ENCODE measurements at regions not wholly inside any gene's neighbourhood (a gene's known extent, or its start where the extent isn't known, plus 50 kb on each side); places are given as distances from the start of the nearest gene placed in this dataset.

DNA sequence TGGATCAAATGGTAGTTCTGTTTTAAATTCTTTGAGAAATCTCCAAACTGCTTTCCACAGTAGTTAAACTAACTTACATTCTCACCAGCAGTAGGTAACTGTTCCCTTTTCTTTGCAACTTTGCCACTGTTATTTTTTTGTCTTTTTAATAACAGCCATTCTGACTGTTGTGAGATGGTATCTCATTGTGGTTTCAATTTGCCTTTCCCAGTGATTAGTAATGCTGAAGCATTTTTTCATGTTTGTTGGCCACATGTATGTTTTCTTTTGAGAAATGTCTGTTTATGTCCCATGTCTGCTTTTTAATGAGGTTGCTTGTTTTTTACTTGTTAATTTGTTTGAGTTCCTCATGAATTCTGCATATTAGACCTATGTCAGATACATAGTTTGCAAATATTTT, 198.8 kb downstream of the RAB28 start (continued):
- no peak for TF ChIP-seq RORB (CRISPR knock-in tag; IDR thresholded peaks at IDR 0.05)
- TF ChIP-seq, protein P1, sequence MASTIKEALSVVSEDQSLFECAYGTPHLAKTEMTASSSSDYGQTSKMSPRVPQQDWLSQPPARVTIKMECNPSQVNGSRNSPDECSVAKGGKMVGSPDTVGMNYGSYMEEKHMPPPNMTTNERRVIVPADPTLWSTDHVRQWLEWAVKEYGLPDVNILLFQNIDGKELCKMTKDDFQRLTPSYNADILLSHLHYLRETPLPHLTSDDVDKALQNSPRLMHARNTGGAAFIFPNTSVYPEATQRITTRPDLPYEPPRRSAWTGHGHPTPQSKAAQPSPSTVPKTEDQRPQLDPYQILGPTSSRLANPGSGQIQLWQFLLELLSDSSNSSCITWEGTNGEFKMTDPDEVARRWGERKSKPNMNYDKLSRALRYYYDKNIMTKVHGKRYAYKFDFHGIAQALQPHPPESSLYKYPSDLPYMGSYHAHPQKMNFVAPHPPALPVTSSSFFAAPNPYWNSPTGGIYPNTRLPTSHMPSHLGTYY (CRISPR knock-in tag; IDR thresholded peaks at IDR 0.05), result no peak
- TF ChIP-seq ZNF423 (CRISPR knock-in tag; IDR thresholded peaks at IDR 0.05), result no peak

DNA sequence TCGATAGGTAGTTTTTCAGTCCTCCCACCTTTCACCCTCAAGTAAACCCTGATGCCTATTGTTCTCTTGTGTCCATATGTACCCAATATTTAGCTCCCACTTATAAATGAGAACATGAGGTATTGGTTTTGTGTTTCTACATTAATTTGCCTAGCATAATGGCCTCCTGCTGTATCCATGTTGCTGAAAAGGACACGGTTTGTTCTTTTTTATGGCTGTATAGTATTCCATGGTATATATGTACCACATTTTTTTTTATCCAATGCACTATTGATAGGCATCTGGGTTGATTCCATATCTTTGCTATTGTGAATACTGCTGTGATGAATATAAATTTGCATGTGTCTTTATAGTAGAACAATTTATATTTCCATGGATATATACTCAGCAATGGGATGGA, 199.2 kb downstream of the RAB28 start:
- ATAC-seq (no peak), DNase-seq (ENCODE audit: low spot score) (no peak)
- H3K27ac Mint-ChIP-seq, result no peak overlapping the region
- H3K4me3 Mint-ChIP-seq, result no peak overlapping the region
- ChIA-PET CTCF (no interaction called here), POLR2A (no interaction called here)
- H3K27me3 Mint-ChIP-seq (ENCODE audit: low read depth), result no peaks in the 10 kb centered on the region
- no peaks in the 10 kb centered on the region for H3K4me1 Mint-ChIP-seq
- H3K9me3 Mint-ChIP-seq, result peaks cover 47% of the 10 kb centered on the region
- H3K36me3 Mint-ChIP-seq, result peaks cover 7% of the 10 kb centered on the region
- TF ChIP-seq TP53 (CRISPR knock-in tag; IDR thresholded peaks at IDR 0.05) (no peak), FOXP1 (CRISPR knock-in tag; IDR thresholded peaks at IDR 0.05; ENCODE audit: borderline replicate concordance) (no peak), ZBTB21 (CRISPR knock-in tag; IDR thresholded peaks at IDR 0.05; ENCODE audit: borderline replicate concordance) (no peak), SMAD3 (CRISPR knock-in tag; IDR thresholded peaks at IDR 0.05; ENCODE audit: borderline replicate concordance) (no peak), ZNF138 (CRISPR knock-in tag; conservative IDR thresholded peaks at IDR 0.05) (no peak)
- TF ChIP-seq, protein P2, sequence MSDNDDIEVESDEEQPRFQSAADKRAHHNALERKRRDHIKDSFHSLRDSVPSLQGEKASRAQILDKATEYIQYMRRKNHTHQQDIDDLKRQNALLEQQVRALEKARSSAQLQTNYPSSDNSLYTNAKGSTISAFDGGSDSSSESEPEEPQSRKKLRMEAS (CRISPR knock-in tag; IDR thresholded peaks at IDR 0.05), result no peak
- TF ChIP-seq, protein P3, sequence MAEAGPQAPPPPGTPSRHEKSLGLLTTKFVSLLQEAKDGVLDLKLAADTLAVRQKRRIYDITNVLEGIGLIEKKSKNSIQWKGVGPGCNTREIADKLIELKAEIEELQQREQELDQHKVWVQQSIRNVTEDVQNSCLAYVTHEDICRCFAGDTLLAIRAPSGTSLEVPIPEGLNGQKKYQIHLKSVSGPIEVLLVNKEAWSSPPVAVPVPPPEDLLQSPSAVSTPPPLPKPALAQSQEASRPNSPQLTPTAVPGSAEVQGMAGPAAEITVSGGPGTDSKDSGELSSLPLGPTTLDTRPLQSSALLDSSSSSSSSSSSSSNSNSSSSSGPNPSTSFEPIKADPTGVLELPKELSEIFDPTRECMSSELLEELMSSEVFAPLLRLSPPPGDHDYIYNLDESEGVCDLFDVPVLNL (CRISPR knock-in tag; IDR thresholded peaks at IDR 0.05; ENCODE audit: borderline replicate concordance, low read depth), result no peak
- TF ChIP-seq, protein P4, sequence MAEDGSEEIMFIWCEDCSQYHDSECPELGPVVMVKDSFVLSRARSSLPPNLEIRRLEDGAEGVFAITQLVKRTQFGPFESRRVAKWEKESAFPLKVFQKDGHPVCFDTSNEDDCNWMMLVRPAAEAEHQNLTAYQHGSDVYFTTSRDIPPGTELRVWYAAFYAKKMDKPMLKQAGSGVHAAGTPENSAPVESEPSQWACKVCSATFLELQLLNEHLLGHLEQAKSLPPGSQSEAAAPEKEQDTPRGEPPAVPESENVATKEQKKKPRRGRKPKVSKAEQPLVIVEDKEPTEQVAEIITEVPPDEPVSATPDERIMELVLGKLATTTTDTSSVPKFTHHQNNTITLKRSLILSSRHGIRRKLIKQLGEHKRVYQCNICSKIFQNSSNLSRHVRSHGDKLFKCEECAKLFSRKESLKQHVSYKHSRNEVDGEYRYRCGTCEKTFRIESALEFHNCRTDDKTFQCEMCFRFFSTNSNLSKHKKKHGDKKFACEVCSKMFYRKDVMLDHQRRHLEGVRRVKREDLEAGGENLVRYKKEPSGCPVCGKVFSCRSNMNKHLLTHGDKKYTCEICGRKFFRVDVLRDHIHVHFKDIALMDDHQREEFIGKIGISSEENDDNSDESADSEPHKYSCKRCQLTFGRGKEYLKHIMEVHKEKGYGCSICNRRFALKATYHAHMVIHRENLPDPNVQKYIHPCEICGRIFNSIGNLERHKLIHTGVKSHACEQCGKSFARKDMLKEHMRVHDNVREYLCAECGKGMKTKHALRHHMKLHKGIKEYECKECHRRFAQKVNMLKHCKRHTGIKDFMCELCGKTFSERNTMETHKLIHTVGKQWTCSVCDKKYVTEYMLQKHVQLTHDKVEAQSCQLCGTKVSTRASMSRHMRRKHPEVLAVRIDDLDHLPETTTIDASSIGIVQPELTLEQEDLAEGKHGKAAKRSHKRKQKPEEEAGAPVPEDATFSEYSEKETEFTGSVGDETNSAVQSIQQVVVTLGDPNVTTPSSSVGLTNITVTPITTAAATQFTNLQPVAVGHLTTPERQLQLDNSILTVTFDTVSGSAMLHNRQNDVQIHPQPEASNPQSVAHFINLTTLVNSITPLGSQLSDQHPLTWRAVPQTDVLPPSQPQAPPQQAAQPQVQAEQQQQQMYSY (CRISPR knock-in tag; IDR thresholded peaks at IDR 0.05), result no peak

DNA sequence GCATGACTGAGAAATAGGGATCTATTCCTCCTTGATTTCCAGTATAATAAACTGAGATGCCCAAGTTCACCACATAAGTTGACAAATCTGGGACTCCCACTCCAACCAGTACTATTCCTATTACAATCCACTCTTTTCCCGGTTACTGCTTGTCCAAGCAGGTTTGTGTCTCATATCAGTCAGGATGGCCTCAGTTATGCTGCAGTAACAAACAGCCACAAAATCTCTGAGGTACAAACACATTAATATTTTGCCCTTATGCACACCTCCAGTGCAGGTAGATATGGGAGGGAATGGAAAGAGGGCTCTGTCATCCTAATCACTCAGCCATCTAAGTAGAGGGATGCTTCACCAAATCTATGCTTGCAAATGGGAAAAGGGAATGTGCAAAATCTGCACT, 207.8 kb downstream of the RAB28 start:
- TF ChIP-seq, protein P2 (CRISPR knock-in tag; IDR thresholded peaks at IDR 0.05), result no peak
- TF ChIP-seq TEAD1 (CRISPR knock-in tag; IDR thresholded peaks at IDR 0.05), result no peak
- TF ChIP-seq, protein P5, sequence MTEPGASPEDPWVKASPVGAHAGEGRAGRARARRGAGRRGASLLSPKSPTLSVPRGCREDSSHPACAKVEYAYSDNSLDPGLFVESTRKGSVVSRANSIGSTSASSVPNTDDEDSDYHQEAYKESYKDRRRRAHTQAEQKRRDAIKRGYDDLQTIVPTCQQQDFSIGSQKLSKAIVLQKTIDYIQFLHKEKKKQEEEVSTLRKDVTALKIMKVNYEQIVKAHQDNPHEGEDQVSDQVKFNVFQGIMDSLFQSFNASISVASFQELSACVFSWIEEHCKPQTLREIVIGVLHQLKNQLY (CRISPR knock-in tag; IDR thresholded peaks at IDR 0.05), result no peak
- TF ChIP-seq SMAD3 (CRISPR knock-in tag; IDR thresholded peaks at IDR 0.05; ENCODE audit: borderline replicate concordance), result no peak
- TF ChIP-seq, protein P1 (CRISPR knock-in tag; IDR thresholded peaks at IDR 0.05), result no peak
- no peak for TF ChIP-seq HMGA2 (CRISPR knock-in tag; IDR thresholded peaks at IDR 0.05)
- no peak for TF ChIP-seq ZNF416 (CRISPR knock-in tag; IDR thresholded peaks at IDR 0.05)
- TF ChIP-seq ETV6 (CRISPR knock-in tag; IDR thresholded peaks at IDR 0.05), result no peak
- H3K9me3 Mint-ChIP-seq, result peaks cover 26% of the 10 kb centered on the region
- H3K27me3 Mint-ChIP-seq (ENCODE audit: low read depth), result no peaks in the 10 kb centered on the region; the same call in 1 of the 2 replicates
- ATAC-seq (no peak), DNase-seq (ENCODE audit: low spot score) (no peak)
- H3K4me1 Mint-ChIP-seq, result no peaks in the 10 kb centered on the region
- ChIA-PET POLR2A (no interaction called here), CTCF (no interaction called here)
- no peak overlapping the region for H3K27ac Mint-ChIP-seq
- no peak overlapping the region for H3K4me3 Mint-ChIP-seq
- peaks cover 19% of the 10 kb centered on the region for H3K36me3 Mint-ChIP-seq
